Limb (tissue), 2 donors: ENCODE measurements at regions not wholly inside any gene's neighbourhood (a gene's known extent, or its start where the extent isn't known, plus 50 kb on each side); places are given as distances from the start of the nearest gene placed in this dataset.
A peak's percentile ranks its signal among the peaks of the same experiment; 100 is the strongest.
"Not testable (repeated sequence)": the region's sequence is repeated elsewhere in the genome, so short reads cannot be mapped to it uniquely, and the experiment has no call there.

ENCODE experiments used
- DNase-seq, 2 donors: peaks; one replicate each; pipeline ENCODE4 v3.0.0-alpha.2; 2016; ENCODE audit errors: extremely low spot score in 2 of 2

DNA sequence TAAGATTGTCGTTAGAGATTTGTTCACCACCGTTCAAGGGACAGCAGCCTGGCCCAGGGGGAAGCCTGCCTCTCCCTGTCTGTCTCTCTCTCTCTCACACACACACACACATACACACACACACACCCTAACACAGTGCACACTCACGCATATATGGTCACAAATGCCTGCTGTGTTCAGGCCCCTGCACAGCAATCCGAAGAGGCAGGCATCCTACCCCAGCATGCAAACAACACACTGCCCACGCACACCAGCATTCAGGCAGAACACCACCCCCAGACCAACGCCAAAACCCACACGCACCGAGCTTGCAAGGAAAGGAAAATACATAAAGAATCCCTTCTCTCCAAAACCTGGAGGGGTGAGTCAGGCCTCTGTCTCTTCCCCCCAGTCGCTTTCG lies 111.6 kb upstream of the FOXD4L5 start:
- DNase-seq: not testable (repeated sequence)

DNA sequence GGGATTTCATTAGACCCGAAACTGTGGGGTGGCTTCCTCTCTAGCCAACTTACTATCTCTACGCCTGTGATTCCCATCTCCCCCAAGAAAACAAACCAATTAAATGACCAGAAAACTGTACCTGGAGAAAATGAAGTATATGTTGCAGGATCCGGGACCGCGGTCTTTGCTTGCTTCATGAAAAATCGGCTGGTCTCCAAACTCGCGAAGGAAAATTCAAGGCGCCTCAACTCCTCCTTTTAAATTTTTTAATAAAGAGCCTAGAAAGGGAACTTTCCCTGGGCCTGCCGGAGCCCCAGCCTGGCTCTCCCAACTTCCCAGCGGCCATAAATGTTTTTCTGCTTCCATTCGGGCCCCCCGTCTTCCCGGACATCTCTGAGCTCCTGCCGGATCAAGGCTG lies 110.8 kb upstream of the FOXD4L5 start:
- DNase-seq: not testable (repeated sequence)

DNA sequence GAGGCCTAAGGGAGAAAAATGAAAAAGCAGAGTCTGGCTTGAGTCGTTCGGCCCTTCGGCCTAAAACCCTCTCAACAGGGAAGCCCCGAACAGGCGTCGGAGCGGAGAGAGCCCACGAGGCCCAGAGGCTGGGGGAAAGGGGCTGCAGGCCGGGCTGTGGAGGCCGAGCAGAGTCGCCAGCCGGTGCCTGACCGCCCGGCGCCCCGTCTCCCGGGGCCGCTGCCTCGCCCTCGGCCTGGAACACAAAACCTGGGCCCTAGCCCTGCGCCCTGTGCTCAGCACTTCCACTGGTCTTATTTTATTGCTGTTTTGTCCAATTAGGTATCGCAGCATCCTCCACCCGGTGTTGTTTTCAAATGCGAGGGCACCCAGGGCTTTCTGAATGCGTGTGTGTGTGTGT lies 110.1 kb upstream of the FOXD4L5 start:
- DNase-seq: not testable (repeated sequence)

DNA sequence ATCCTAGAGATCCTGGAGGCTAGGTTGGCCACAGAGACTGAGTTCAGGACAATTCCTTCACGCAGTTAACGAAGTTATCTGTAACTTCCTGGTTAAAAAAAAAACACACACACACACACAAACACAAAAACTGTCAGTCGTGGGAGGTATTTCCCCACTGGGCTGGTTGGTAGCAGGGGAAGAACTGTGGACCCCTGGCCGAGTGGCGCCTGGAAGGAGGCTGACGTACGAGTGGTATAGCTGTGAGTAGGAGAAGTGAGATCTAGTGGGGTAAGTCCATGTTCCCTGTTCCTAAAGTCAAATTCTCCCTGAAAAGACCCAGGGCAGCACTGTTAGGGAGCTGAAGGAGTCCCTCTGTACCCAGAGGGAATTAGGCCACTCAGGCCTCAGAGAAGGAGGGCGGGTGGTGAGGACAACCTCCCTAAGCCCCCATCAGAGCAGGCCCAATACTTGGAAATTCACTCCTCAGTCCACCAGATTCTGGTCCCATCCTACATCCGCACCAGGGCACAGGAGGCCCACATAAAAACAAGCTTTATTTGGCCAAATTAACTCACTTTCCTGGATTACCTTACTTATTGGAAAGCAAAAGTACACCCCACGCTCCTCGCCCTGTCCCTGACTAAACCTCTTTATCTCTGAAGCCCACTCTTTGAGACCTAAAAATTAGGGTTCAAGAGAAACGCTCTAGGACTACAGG lies 108.3 kb upstream of the FOXD4L5 start:
- DNase-seq: not testable (repeated sequence)

DNA sequence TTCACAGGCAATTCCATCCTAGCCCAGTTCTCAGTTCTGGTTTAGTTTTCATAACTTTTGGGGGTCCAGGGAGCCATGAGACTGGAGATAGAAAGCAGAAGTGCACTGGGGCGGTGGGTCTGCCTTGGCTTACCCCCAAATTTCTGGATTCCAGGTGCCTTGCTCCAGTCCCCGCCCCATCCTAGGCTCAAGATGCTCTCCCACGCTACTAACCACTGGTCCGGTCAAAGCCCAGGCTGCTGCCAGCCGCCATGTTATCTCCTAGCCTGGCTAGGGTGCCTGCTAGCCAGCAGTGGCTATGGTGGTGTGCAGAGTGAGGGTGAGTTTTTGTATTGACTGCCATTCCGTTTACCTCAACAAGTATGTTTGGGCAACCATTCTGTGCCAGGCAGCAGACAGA lies 107.6 kb upstream of the FOXD4L5 start:
- DNase-seq: not testable (repeated sequence)

DNA sequence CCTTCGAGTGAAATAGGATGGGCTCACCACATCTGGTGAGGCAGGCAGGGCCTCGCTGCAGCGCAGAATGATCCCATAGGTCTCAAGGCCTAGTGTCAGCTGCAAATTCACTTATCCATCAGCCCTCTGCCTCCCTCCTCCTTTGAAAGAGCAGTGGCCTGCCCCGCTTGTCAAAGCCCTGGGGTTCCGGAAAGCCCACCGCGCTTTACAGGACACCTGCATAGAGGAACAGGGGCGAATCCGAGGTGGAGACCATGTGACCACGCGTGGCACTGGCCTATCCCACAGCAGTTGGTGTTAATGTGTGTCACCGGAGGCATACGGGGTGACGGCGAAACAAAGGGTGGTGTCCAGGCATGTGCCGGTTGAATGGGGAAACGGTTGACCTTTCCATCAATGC lies 104.7 kb upstream of the FOXD4L5 start:
- not testable (repeated sequence) for DNase-seq

DNA sequence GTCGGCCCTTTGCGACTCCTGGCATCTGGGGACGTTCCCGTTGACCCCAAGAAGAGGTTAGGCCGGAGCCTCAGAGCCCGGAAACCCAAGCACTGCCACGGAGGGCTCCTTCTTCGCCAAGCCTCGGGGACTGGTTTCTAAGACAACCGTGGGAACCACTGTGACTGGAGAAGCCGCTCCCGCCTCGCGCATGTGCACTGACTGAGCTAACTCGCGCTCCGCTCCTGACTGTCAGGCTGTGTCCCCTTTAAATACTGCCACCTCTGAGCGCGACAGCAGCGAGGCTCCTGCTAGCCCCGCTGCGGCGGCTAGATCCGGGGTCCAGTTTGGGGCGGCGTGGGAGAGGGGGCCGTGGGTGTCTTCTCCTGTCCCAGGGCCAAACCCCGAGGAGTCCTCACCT lies 104.2 kb upstream of the FOXD4L5 start:
- DNase-seq: not testable (repeated sequence)

DNA sequence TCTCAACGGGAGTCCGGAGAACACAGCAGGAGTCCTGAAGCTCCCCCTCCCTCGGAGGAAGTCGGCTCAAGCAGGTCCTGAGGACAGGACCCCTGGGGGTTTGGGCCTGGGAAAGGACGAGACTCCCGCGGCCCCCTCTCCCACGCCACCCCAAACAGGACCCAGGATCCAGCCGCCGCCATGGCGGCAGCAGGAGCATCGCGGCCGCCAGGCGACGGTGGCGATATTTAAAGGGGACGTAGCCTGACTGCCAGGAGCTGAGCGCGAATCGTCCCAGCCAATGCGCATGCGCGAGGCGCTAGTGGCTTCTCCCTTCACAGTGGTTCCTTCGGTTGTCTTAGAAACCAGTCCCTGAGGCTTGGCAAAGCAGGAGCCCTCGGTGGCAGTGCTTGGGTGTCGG lies 101.7 kb upstream of the FOXD4L5 start:
- DNase-seq: peak; percentile 63 to 78

DNA sequence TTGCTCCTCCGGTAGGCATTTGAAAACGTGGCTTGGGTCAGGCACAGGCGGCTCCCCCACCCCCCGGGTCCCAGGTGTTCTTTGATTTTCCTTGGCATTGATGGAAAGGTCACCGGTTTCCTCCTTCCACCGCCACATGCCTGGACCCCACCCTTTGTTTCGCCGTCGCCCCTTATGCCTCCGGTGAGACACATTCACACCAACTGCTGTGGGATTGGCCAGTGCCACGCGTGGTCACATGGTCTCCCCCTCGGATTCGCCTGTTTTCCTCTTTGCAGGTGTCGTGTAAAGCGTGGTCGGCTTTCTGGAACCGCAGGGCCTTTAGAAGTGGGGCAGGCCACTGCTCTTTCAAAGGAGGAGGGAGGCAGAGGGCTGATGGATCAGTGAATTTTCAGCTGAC lies 101.2 kb upstream of the FOXD4L5 start:
- not testable (repeated sequence) for DNase-seq

DNA sequence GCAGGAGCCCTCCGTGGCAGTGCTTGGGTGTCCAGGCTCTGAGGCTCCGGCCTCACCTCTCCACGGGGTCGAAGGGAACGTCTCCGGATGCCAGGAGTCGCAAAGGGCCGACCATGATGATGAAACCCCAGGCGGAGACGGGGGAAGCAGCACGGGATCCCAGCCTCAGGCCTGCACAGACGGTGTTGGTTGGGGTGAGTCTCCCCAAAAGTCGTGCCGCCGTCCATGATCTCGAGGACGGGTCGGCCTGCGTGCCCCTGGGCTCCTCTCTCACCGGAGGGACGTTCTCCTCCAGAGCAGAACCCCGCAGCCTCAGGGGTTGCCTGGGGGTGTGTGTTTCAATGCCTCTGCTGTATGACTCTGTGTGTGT lies 100.6 kb upstream of the FOXD4L5 start:
- DNase-seq: not testable (repeated sequence)

DNA sequence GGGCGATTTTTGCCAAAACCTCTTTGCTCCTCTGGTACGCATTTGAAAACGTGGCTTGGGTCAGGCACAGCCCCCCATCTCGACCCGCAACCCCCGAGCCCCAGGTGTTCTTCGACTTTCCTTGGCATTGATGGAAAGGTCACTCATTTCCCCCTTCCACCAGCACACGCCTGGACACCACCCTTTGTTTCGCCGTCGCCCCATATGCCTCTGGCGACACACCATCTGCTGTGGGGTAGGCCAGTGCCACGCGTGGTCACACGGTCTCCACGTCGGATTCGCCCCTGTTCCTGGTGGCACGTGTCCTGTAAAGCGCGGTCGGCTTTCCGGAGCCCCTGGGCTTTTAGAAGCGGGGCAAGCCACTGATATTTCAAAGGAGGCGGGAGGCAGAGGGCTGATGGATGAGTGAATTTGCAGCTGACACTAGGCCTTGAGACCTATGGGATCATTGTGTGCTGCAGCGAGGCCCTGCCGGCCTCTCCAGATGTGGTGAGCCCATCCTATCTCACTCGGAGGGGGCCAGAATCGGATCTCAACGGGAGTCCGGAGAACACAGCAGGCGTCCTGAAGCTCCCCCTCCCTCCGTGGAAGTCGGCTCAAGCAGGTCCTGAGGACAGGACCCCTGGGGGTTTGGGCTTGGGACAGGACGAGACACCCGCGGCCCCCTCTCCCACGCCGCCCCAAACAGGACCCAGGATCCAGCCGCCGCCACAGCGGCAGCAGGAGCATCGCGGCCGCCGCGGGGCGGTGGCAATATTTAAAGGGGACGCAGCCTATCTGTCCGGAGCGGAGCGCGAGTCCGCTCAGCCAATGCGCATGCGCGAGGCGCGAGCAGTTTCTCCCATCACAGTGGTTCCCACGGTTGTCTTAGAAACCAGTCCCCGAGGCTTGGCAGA lies 100.0 kb upstream of the FOXD4L5 start:
- not testable (repeated sequence) for DNase-seq

DNA sequence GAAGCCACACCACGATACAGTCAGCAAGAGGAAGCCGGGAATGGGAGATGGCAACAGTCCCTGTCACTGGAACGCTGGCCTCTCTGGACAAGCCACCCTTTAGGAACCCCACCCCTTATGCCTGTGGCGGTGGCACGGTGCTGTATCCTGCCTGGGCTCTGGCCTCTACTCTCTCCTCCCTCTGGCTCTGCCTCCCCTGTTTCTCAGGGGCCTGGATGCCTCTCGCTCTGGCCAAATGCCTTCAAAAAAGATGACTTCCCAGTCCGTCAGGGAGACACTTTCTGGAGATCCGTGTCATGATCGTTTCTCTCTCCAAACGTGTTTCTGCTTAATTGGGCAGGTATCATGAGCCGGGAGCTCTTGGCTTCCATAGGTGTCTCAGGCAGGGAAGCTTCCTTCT lies 99.1 kb upstream of the FOXD4L5 start:
- not testable (repeated sequence) for DNase-seq

DNA sequence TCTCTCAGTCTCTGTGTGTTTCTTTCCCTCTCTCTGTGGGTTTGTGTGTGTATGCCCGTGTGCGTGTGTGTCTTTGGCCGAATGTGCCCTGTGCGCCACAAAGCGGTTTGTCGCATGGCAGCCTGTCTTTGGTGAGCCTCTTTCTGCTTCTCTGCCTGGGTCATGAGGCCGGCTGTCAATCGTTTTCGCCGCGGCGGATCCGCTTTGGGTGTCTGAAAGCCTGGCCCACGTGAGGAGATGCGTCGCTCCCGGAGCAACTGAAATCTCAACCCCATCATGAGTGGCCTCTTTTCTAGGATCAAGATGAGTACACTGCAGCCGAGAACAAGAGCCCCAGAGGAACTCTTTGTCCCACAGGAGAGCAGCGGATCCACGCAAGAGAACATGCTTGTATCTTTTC lies 98.6 kb upstream of the FOXD4L5 start:
- not testable (repeated sequence) for DNase-seq

DNA sequence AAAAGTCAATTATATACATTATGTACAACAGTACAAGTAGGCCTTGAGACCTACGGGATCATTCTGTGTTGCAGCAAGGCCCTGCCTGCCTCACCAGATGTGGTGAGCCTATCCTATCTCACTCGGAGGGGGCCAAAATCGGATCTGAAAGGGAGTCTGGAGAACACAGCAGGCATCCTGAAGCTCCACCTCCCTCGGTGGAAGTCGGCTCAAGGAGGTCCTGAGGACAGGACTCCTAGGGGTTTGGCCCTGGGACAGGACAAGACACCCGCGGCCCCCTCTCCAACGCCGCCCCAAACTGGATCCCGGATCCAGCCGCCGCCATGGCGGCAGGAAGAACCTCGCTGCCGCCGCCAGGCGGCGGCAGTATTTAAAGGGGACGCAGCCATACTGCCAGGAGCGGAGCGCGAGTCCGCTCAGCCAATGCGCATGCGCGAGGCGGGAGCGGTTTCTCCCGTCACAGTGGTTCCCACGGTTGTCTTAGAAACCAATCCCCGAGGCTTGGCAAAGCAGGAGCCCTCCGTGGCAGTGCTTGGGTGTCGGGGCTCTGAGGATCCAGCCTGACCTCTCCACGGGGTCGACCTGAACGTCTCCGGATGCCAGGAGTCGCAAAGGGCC lies 97.8 kb upstream of the FOXD4L5 start:
- not testable (repeated sequence) for DNase-seq
